ENCODE measurements at regions not wholly inside any gene's neighbourhood (a gene's known extent, or its start where the extent isn't known, plus 50 kb on each side); places are given as distances from the start of the nearest gene placed in this dataset.
"Not testable (repeated sequence)": the region's sequence is repeated elsewhere in the genome, so short reads cannot be mapped to it uniquely, and the experiment has no call there.

- DNase-seq (ENCODE audit: low read depth) = not testable (repeated sequence)
Measured at GRCh38 chr16:31745098-31745497, 128.5 kb upstream of the ZNF267 start.

GRCh38 chr16:31745900-31746299 is 127.7 kb upstream of the ZNF267 start:
- DNase-seq (ENCODE audit: low read depth) = no peak

GRCh38 chr16:31754998-31755615 is 118.5 kb upstream of the ZNF267 start:
- no peak for DNase-seq (ENCODE audit: low read depth)

- no peak for DNase-seq (ENCODE audit: low read depth)
Measured at GRCh38 chr16:31764103-31764502, 109.5 kb upstream of the ZNF267 start.

GRCh38 chr16:31767267-31767666 is 106.3 kb upstream of the ZNF267 start:
- DNase-seq (ENCODE audit: low read depth) = no peak

- no peak for DNase-seq (ENCODE audit: low read depth)
Measured at GRCh38 chr16:31780342-31780741, 93.3 kb upstream of the ZNF267 start.

- DNase-seq (ENCODE audit: low read depth) = no peak
Measured at GRCh38 chr16:31785126-31785525, 88.5 kb upstream of the ZNF267 start.

- DNase-seq (ENCODE audit: low read depth) = no peak
Measured at GRCh38 chr16:31807086-31807485, 66.5 kb upstream of the ZNF267 start.

- no peak for DNase-seq (ENCODE audit: low read depth)
Measured at GRCh38 chr16:31810863-31811262, 62.7 kb upstream of the ZNF267 start.

- DNase-seq (ENCODE audit: low read depth) = not testable (repeated sequence)
Measured at GRCh38 chr16:31816141-31816540, 57.5 kb upstream of the ZNF267 start.

- DNase-seq (ENCODE audit: low read depth) = no peak
Measured at GRCh38 chr16:31819386-31819785, 54.2 kb upstream of the ZNF267 start.

GRCh38 chr16:31819948-31820347 is 53.7 kb upstream of the ZNF267 start:
- DNase-seq (ENCODE audit: low read depth) = no peak

Data from HS-27A (cell line).